Osteocyte (in vitro differentiated cells): ENCODE measurements at regions not wholly inside any gene's neighbourhood (a gene's known extent, or its start where the extent isn't known, plus 50 kb on each side); places are given as distances from the start of the nearest gene placed in this dataset.

ENCODE experiments used
- DNase-seq: peaks from one replicate; pipeline ENCODE4 v3.0.0; 2021; ENCODE audit warnings: mixed read lengths; ENCODE audit not compliant: unreplicated experiment; ENCODE audit errors: extremely low spot score
- H3K27ac Mint-ChIP-seq: one replicate; pipeline ENCODE4 v1.8.0; 2021; ENCODE audit warnings: mild to moderate bottlenecking, mixed read lengths; ENCODE audit not compliant: unreplicated experiment
- H3K27me3 Mint-ChIP-seq: one replicate; pipeline ENCODE4 v1.8.0; 2021; ENCODE audit warnings: mixed read lengths; ENCODE audit not compliant: unreplicated experiment
- H3K36me3 Mint-ChIP-seq: one replicate; pipeline ENCODE4 v1.8.0; 2021; ENCODE audit warnings: mixed read lengths; ENCODE audit not compliant: unreplicated experiment
- H3K4me1 Mint-ChIP-seq: one replicate; pipeline ENCODE4 v1.8.0; 2021; ENCODE audit warnings: mixed read lengths; ENCODE audit not compliant: unreplicated experiment
- H3K4me3 Mint-ChIP-seq: one replicate; pipeline ENCODE4 v1.8.0; 2021; ENCODE audit warnings: mild to moderate bottlenecking, moderate library complexity, mixed read lengths; ENCODE audit not compliant: unreplicated experiment
- H3K9me3 Mint-ChIP-seq: one replicate; pipeline ENCODE4 v1.8.0; 2021; ENCODE audit warnings: mixed read lengths; ENCODE audit not compliant: unreplicated experiment
- CTCF ChIP-seq: fragments of 200-600 bp; sonication (generic); IDR thresholded peaks from 2 replicates; pipeline ENCODE4 v1.5.0; 2021; ENCODE audit warnings: antibody characterized with exemption, mild to moderate bottlenecking, moderate library complexity

GRCh38 chr10:8468477-8468876 is 414.0 kb downstream of the GATA3 start:
- Mint-ChIP-seq H3K27me3 (no peaks in the 10 kb centered on the region), H3K4me3 (no peak overlapping the region), H3K9me3 (peaks cover 15% of the 10 kb centered on the region), H3K4me1 (no peaks in the 10 kb centered on the region), H3K27ac (no peak overlapping the region), H3K36me3 (no peaks in the 10 kb centered on the region)
- no peak for TF ChIP-seq CTCF
- DNase-seq = no peak

- Mint-ChIP-seq H3K36me3 (no peaks in the 10 kb centered on the region), H3K27ac (no peak overlapping the region), H3K27me3 (no peaks in the 10 kb centered on the region), H3K9me3 (peaks cover 22% of the 10 kb centered on the region), H3K4me1 (no peaks in the 10 kb centered on the region), H3K4me3 (no peak overlapping the region)
- no peak for DNase-seq
- no peak for TF ChIP-seq CTCF
These were observed 418.7 kb downstream of the GATA3 start for GRCh38 chr10:8473205-8473604.

GRCh38 chr10:8477300-8477699 is 422.8 kb downstream of the GATA3 start:
- DNase-seq = no peak
- peaks cover 18% of the 10 kb centered on the region for H3K9me3 Mint-ChIP-seq
- H3K36me3 Mint-ChIP-seq = no peaks in the 10 kb centered on the region
- H3K27me3 Mint-ChIP-seq = no peaks in the 10 kb centered on the region
- no peak overlapping the region for H3K4me3 Mint-ChIP-seq
- TF ChIP-seq CTCF = no peak
- no peak overlapping the region for H3K27ac Mint-ChIP-seq
- H3K4me1 Mint-ChIP-seq = no peaks in the 10 kb centered on the region

GRCh38 chr10:8481718-8482504 is 427.4 kb downstream of the GATA3 start:
- peaks cover 11% of the 10 kb centered on the region for H3K9me3 Mint-ChIP-seq
- H3K36me3 Mint-ChIP-seq = no peaks in the 10 kb centered on the region
- H3K4me3 Mint-ChIP-seq = no peak overlapping the region
- no peaks in the 10 kb centered on the region for H3K27me3 Mint-ChIP-seq
- DNase-seq = no peak
- no peaks in the 10 kb centered on the region for H3K4me1 Mint-ChIP-seq
- no peak overlapping the region for H3K27ac Mint-ChIP-seq
- TF ChIP-seq CTCF = no peak

GRCh38 chr10:8485032-8485431 is 430.5 kb downstream of the GATA3 start:
- H3K4me3 Mint-ChIP-seq = no peak overlapping the region
- H3K9me3 Mint-ChIP-seq = peaks cover 19% of the 10 kb centered on the region
- no peak overlapping the region for H3K27ac Mint-ChIP-seq
- no peaks in the 10 kb centered on the region for H3K27me3 Mint-ChIP-seq
- DNase-seq = no peak
- H3K36me3 Mint-ChIP-seq = no peaks in the 10 kb centered on the region
- no peak for TF ChIP-seq CTCF
- no peaks in the 10 kb centered on the region for H3K4me1 Mint-ChIP-seq
